GM18502 (cell line): ENCODE measurements at regions not wholly inside any gene's neighbourhood (a gene's known extent, or its start where the extent isn't known, plus 50 kb on each side); places are given as distances from the start of the nearest gene placed in this dataset.

ENCODE experiments used
- ATAC-seq: cut with Tn5 transposase; IDR thresholded peaks from one replicate; pipeline ENCODE4 v1.9.1; 2021; ENCODE audit warnings: mild to moderate bottlenecking; ENCODE audit not compliant: unreplicated experiment, poor library complexity

DNA sequence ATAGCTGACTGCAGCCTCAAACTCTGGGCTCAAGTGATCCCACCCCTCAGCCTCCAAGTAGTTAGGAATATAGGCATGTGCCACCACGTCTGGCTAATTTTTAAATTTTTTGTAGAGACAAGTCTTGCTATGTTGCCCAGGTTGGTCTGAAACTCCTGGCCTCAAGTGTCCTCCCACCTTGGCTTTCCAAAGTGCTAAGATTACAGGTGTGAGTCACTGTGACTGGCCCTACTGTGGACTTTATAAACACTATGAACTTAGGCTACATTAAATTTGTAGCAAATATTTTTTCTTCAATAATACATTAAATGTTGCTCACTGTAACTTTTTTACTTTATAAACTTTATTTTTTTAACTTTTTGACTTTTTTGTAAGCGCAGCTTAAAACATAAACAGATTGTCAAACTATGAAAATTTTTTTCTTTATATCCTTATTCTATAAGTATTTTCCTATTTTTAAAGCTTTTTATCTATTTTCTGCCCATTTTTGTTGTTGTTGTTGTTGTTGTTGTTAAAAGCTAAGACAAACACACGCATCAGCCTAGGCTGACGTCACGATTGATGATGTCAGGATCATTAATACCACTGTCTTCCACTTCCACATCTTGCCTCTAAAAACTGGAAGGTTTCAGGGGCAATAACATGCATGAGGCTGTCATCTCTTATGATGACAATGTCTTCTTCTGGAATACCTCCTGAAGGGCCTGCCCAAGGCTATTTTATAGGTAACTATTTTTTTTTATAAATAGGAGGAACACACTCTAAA lies 204.2 kb downstream of the KLF5 start:
- no peak for ATAC-seq

DNA sequence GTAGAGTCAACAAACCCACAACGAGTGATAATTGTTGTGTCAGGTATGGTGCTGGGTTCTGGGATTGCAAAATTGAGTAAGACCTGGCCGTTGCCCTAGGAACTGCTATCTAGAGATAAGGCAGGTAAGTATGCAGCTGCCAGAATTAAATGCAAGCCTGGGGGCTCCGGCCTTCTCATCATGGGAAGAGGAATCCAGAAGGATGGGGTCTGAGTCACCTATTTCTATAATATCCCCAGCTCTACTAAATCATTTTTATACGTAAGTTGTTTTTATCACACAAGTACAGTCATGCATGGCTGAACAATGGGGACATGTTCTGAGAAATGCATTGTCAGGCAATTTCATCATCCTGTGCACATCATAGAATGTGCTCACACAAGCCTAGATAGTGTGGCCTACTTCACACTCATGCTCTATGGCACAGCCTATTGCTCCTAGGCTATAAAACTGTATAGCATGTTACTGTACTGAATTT lies 203.0 kb downstream of the KLF5 start:
- no peak for ATAC-seq

GRCh38 chr13:73259061-73260017 lies 200.5 kb downstream of the KLF5 start:
- no peak for ATAC-seq

DNA sequence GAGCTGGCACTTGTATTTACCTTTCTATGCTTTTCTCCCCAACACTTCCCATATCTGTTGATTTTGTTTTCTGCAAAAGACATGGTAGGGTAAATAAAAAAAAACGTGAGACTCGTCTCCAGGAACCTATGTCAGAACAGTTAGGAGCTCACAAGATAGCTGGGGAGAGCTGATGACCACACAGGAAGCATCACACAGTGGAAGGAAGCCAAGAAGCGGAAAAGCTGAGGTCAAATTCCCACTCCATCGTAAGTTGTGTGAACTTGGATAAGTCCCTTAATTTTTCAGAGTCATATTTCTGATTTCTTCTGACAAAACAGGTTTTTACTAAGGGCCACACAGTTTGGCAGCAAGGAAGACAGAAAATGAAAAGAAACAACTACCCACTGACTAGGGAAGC lies 199.6 kb downstream of the KLF5 start:
- no peak for ATAC-seq

DNA sequence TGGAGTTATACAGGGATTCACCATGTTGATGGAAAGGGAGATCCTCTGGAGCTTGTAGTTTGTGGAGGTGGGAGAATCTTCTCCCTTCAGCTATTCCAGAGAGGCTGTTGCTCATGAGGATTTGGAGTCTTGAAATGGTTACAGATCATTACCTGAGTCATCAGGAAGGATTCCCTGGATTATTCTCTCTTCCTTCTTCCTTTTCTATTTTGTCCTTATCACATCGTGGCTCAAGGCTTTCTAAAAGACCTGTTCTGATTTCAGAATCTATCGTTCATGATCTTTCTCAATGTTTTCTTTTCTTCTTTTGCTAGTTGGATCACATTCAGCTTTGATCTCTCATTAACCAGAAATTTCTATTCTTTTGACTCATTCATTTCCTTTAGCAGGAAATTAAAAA lies 196.0 kb downstream of the KLF5 start:
- no peak for ATAC-seq

DNA sequence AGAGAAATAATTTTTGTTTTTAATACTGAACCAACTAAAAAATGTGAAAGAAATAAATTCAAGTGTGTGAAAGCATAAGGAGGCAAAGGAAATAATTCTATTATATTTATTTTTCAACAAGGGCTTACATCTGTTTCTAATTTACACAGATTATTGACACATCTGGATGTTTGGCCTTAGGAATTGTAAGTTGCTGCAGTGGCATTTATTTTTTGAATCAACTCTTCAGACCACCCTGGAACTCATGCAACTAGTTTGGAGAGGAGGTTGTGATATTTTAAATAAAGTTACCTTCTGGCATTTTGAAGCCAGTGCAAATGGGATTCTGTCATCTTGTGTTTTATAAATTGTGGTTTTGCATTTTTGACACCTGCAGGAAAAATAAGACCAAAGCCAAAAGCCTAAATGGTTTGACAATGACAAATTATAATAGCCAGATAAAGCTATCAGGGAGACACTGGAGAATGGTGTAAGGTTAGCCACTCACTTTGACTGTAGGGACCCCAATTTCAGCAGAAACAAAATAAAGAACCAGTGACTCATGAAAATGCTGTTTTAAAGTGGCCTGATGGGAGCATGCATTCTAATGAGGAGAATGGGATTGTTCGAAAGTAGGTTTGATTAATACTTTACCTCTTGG lies 192.9 kb downstream of the KLF5 start:
- no peak for ATAC-seq

DNA sequence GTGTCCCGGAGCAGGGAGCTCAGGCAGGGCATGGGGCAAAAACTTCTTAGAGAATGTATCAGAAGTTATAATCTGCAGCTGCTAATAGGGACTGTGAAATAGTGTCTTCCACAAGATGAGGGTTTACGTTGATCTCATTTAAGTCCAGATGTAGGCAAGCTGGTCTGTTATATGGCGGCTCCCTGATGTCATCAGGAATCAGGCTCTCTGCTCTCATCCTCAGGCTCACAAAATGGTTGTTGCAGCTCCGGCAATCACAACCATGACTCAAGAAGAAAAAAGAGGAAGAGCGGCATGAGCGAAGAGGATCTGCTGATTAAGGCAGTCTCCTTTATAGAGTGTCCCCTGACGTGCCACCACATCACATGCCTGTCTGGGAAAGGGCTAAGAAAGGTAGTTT lies 191.3 kb downstream of the KLF5 start:
- no peak for ATAC-seq

GRCh38 chr13:73248711-73249580 lies 190.1 kb downstream of the KLF5 start:
- ATAC-seq = no peak

DNA sequence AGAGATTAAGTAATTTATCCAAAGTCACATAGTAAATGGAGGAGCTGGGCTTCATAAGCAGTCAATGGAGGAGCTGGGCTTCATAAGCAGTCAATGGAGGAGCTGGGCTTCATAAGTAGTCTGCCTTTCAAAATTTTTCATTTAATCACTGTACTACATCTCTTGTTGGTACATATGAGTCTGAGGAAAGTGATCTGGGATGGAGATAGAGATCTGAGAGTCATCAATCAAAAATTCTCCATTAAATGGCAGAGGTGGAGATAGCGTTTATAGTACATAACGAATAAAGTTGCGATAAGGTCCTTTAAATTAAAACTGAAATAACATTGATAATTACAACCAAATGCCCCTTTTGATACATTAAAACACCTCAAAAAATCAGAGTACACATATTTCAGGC lies 189.3 kb downstream of the KLF5 start:
- ATAC-seq = no peak

- ATAC-seq = no peak
Measured at GRCh38 chr13:73245246-73245645, 186.4 kb downstream of the KLF5 start.

GRCh38 chr13:73244467-73244866 lies 185.7 kb downstream of the KLF5 start:
- ATAC-seq = no peak

GRCh38 chr13:73242515-73243015 lies 183.8 kb downstream of the KLF5 start:
- ATAC-seq = no peak

GRCh38 chr13:73240193-73240592 lies 181.4 kb downstream of the KLF5 start:
- ATAC-seq = no peak

GRCh38 chr13:73235385-73235784 lies 176.6 kb downstream of the KLF5 start:
- no peak for ATAC-seq

DNA sequence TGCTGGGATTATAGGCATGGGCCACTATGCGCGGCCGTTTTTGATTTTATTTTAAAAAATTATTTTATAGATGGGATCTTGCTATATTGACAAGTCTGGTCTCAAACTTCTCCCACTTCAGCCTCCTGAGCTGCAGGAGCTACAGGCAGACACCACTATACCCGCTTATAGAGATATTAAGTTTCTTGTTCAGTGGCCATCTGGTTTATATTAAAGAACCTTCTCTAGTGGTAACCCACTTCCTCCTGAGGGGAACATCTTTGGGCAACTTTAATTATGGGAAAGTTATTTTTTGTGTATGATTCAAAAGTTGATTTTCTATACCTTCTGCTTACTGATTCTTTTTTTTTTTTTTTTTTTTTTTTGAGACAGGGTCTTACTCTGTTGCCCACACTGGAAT lies 172.7 kb downstream of the KLF5 start:
- no peak for ATAC-seq

DNA sequence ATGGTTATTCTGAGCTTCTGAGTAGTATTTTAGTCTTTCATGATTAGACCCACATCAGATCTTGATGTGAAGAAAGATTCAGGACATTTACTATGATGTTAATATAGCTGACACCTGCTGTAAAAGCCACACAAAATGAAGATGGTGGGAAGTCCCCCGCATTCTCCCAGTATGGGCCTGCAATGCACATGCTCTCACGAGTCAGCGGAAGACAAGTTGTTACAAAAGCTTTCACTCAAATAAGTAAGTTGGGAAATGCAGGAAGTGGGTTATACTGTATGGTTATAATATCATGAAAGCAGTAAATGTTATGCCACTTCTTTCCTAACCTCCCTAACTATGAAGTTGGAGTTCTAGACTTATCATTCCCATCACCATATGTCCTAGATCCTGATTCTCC lies 171.9 kb downstream of the KLF5 start:
- no peak for ATAC-seq

DNA sequence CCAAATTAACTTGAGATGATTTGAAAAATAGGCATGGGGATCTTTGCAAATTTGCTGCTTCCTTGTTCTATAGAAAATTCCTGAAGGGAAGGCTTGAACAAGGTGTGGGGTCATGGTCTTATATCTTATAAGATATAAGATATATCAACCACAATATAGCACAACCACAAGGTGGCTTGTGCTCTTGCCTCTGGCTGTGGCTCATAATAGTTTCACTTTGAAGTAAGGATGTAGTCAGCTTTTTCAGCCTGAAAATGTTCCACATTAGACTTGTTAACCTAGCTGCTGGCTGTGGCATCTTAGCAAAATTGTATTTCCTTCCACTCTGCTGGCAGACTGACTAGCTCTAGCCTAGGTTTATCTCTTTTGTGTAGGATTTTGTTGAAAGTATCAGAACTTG lies 169.7 kb downstream of the KLF5 start:
- ATAC-seq = no peak

GRCh38 chr13:73225990-73226389 lies 167.2 kb downstream of the KLF5 start:
- ATAC-seq = no peak

GRCh38 chr13:73224703-73225102 lies 165.9 kb downstream of the KLF5 start:
- ATAC-seq = no peak

- peak; percentile 80 for ATAC-seq
Measured at GRCh38 chr13:73223372-73223781, 164.6 kb downstream of the KLF5 start.
